Body of pancreas (tissue), 4 donors: ENCODE measurements at regions not wholly inside any gene's neighbourhood (a gene's known extent, or its start where the extent isn't known, plus 50 kb on each side); places are given as distances from the start of the nearest gene placed in this dataset.

Source experiments
- CTCF ChIP-seq, 7 experiments: fragments of 450-650 bp in 4 of 7; fragments of 200-600 bp in 3 of 7; sonication (generic) in 3 of 7; IDR thresholded peaks; one replicate each; pipeline ENCODE4 v1.5.1; 2016 to 2019; ENCODE audit warnings: antibody characterized with exemption in 7 of 7
- POLR2A ChIP-seq, 3 donors: fragments of 450-650 bp; IDR thresholded peaks; one replicate each; pipeline ENCODE4 v1.6.1; 2016; ENCODE audit warnings: antibody characterized with exemption in 3 of 3, mild to moderate bottlenecking in 2 of 3

GRCh38 chr10:22135591-22135990 is 82.2 kb downstream of the EBLN1 start:
- no peak for TF ChIP-seq CTCF (IDR thresholded peaks at IDR 0.05)
- TF ChIP-seq POLR2A (IDR thresholded peaks at IDR 0.05): no peak
